DOHH2 (cell line): ENCODE measurements at regions not wholly inside any gene's neighbourhood (a gene's known extent, or its start where the extent isn't known, plus 50 kb on each side); places are given as distances from the start of the nearest gene placed in this dataset.

Source experiments
- H3F3A ChIP-seq: fragments of 200-600 bp; sonication (generic), shearing (Covaris generic); 2 replicates; pipeline ENCODE4 v1.6.0; 2016; ENCODE audit warnings: antibody characterized with exemption, mild to moderate bottlenecking; ENCODE audit not compliant: control insufficient read depth, insufficient read depth
- H3K27ac ChIP-seq: fragments of 200-600 bp; sonication (generic); 2 replicates; pipeline ENCODE4 v1.5.1; 2014; ENCODE audit warnings: low read depth, mild to moderate bottlenecking, low read length, moderate library complexity
- H3K27me3 ChIP-seq: fragments of 200-600 bp; sonication (generic); 2 replicates; pipeline ENCODE4 v1.6.1; 2014; ENCODE audit warnings: mild to moderate bottlenecking, low read length, mixed read lengths; ENCODE audit not compliant: control insufficient read depth
- H3K36me3 ChIP-seq: fragments of 200-600 bp; sonication (generic); 2 replicates; pipeline ENCODE4 v1.6.1; 2014; ENCODE audit warnings: mild to moderate bottlenecking, low read length, moderate library complexity, mixed read lengths; ENCODE audit not compliant: control insufficient read depth
- H3K4me1 ChIP-seq: fragments of 200-600 bp; sonication (generic); 2 replicates; pipeline ENCODE4 v1.6.1; 2014; ENCODE audit warnings: mild to moderate bottlenecking, low read length, mixed read lengths; ENCODE audit not compliant: control insufficient read depth
- H3K4me2 ChIP-seq: fragments of 200-600 bp; sonication (generic); 2 replicates; pipeline ENCODE4 v1.6.0; 2014; ENCODE audit warnings: mild to moderate bottlenecking, low read length, moderate library complexity
- H3K4me3 ChIP-seq: fragments of 200-600 bp; sonication (generic); 2 replicates; pipeline ENCODE4 v1.5.1; 2014; ENCODE audit warnings: mild to moderate bottlenecking, low read length, mixed read lengths
- H3K79me2 ChIP-seq: fragments of 200-600 bp; sonication (generic); 2 replicates; pipeline ENCODE4 v1.6.1; 2014; ENCODE audit warnings: mild to moderate bottlenecking, low read length, mixed read lengths; ENCODE audit not compliant: control insufficient read depth
- H3K9me2 ChIP-seq: fragments of 200-600 bp; sonication (generic); replicated peaks from 2 replicates; pipeline ENCODE4 v1.6.1; 2014; ENCODE audit warnings: mild to moderate bottlenecking, low read length, mixed read lengths; ENCODE audit not compliant: control insufficient read depth
- H3K9me3 ChIP-seq: fragments of 200-600 bp; sonication (generic); 2 replicates; pipeline ENCODE4 v1.6.1; 2014; ENCODE audit warnings: antibody characterized with exemption, low read length, mixed read lengths; ENCODE audit not compliant: control insufficient read depth, insufficient read depth
- H4K20me1 ChIP-seq: fragments of 200-600 bp; sonication (generic); 2 replicates; pipeline ENCODE4 v1.6.0; 2014; ENCODE audit warnings: low read depth, mild to moderate bottlenecking, antibody characterized with exemption, low read length, moderate library complexity; ENCODE audit not compliant: control insufficient read depth, insufficient read depth
- CTCF ChIP-seq: fragments of 200-600 bp; sonication (generic); IDR thresholded peaks from one replicate; pipeline ENCODE4 v1.5.1; 2014; ENCODE audit warnings: antibody characterized with exemption, mild to moderate bottlenecking, low read depth, low read length; ENCODE audit not compliant: poor library complexity, severe bottlenecking
- EZH2phosphoT487 ChIP-seq: fragments of 200-600 bp; sonication (generic); IDR thresholded peaks from 2 replicates; pipeline ENCODE4 v1.6.1; 2017; ENCODE audit warnings: borderline replicate concordance, mild to moderate bottlenecking, antibody characterized with exemption, low read length, moderate library complexity, mixed read lengths

GRCh38 chr1:70902211-70902610 lies 145.4 kb downstream of the PTGER3 start:
- Histone ChIP-seq H3K9me3 (no peaks in the 10 kb centered on the region), H3K4me2 (no peak overlapping the region), H3K27me3 (no peaks in the 10 kb centered on the region; the same call in 1 of the 2 replicates), H3K4me1 (no peaks in the 10 kb centered on the region), H4K20me1 (no peaks in the 10 kb centered on the region), H3K36me3 (no peaks in the 10 kb centered on the region), H3K9me2 (no peaks in the 10 kb centered on the region), H3K27ac (no peak overlapping the region), H3F3A (no peaks in the 10 kb centered on the region), H3K79me2 (no peaks in the 10 kb centered on the region), H3K4me3 (no peak overlapping the region)
- TF ChIP-seq EZH2phosphoT487 (no peak), CTCF (no peak)

GRCh38 chr1:70906800-70907199 lies 140.8 kb downstream of the PTGER3 start:
- Histone ChIP-seq H3K9me3 (no peaks in the 10 kb centered on the region), H3K27ac (no peak overlapping the region), H3K9me2 (no peaks in the 10 kb centered on the region), H3F3A (no peaks in the 10 kb centered on the region), H3K27me3 (no peaks in the 10 kb centered on the region), H4K20me1 (no peaks in the 10 kb centered on the region), H3K4me3 (no peak overlapping the region), H3K4me2 (no peak overlapping the region), H3K4me1 (no peaks in the 10 kb centered on the region), H3K36me3 (no peaks in the 10 kb centered on the region), H3K79me2 (no peaks in the 10 kb centered on the region)
- TF ChIP-seq CTCF (no peak), EZH2phosphoT487 (no peak)

- H3K9me2 ChIP-seq: no peaks in the 10 kb centered on the region
- H4K20me1 ChIP-seq: no peaks in the 10 kb centered on the region
- no peak overlapping the region for H3K27ac ChIP-seq
- no peaks in the 10 kb centered on the region for H3K4me1 ChIP-seq
- no peak overlapping the region for H3K4me3 ChIP-seq
- no peaks in the 10 kb centered on the region for H3K27me3 ChIP-seq
- H3K79me2 ChIP-seq: no peaks in the 10 kb centered on the region
- no peaks in the 10 kb centered on the region for H3F3A ChIP-seq
- TF ChIP-seq EZH2phosphoT487: no peak
- no peak for TF ChIP-seq CTCF
- no peaks in the 10 kb centered on the region for H3K9me3 ChIP-seq
- H3K4me2 ChIP-seq: no peak overlapping the region
- no peaks in the 10 kb centered on the region for H3K36me3 ChIP-seq
Measured at GRCh38 chr1:70907563-70908310, 139.9 kb downstream of the PTGER3 start.
